ENCODE measurements at regions not wholly inside any gene's neighbourhood (a gene's known extent, or its start where the extent isn't known, plus 50 kb on each side); places are given as distances from the start of the nearest gene placed in this dataset.

- Mint-ChIP-seq H3K9me3 (peaks cover 0 to 3% (median 0%) of the 10 kb centered on the region in 5 donors), H3K4me1 (peaks cover 0 to 1% (median 0%) of the 10 kb centered on the region in 3 donors), H3K36me3 (no peaks in the 10 kb centered on the region), H3K27ac (no peak overlapping the region), H3K27me3 (peaks cover 0 to 1% of the 10 kb centered on the region in 2 donors), H3K4me3 (no peak overlapping the region)
- ChIA-PET CTCF (no interaction called here), POLR2A (no interaction called here)
- H3K4me3 ChIP-seq (ENCODE audit: low read length) = no peak overlapping the region
- no peak for DNase-seq
- no peaks in the 10 kb centered on the region for H3K9me3 ChIP-seq (ENCODE audit: low read length)
- H3K4me1 ChIP-seq (ENCODE audit: insufficient read depth, low read length) = no peaks in the 10 kb centered on the region
- no peak overlapping the region for H3K27ac ChIP-seq (ENCODE audit: low read depth, low read length)
- H3K36me3 ChIP-seq (ENCODE audit: insufficient read depth, low read length) = no peaks in the 10 kb centered on the region
- no peaks in the 10 kb centered on the region for H3K27me3 ChIP-seq (ENCODE audit: insufficient read depth, low read length, poor library complexity, severe bottlenecking)
Observed at GRCh38 chr12:34203866-34204620, 181.7 kb downstream of the ALG10 start.

GRCh38 chr12:34204830-34205285 lies 182.6 kb downstream of the ALG10 start:
- H3K36me3 Mint-ChIP-seq = no peaks in the 10 kb centered on the region
- Histone ChIP-seq H3K27ac (ENCODE audit: low read depth, low read length) (no peak overlapping the region), H3K36me3 (ENCODE audit: insufficient read depth, low read length) (no peaks in the 10 kb centered on the region), H3K4me3 (ENCODE audit: low read length) (no peak overlapping the region), H3K9me3 (ENCODE audit: low read length) (no peaks in the 10 kb centered on the region), H3K27me3 (ENCODE audit: insufficient read depth, low read length, poor library complexity, severe bottlenecking) (no peaks in the 10 kb centered on the region), H3K4me1 (ENCODE audit: insufficient read depth, low read length) (no peaks in the 10 kb centered on the region)
- POLR2A ChIA-PET = no interaction called here
- H3K4me3 Mint-ChIP-seq = no peak overlapping the region
- H3K4me1 Mint-ChIP-seq = peaks cover 0 to 1% (median 0%) of the 10 kb centered on the region in 3 donors
- DNase-seq = no peak
- peaks cover 0 to 3% (median 0%) of the 10 kb centered on the region in 5 donors for H3K9me3 Mint-ChIP-seq
- no peak overlapping the region for H3K27ac Mint-ChIP-seq
- H3K27me3 Mint-ChIP-seq = peaks cover 0 to 1% of the 10 kb centered on the region in 2 donors
- CTCF ChIA-PET = no interaction called here

- no peaks in the 10 kb centered on the region for H3K27me3 ChIP-seq (ENCODE audit: insufficient read depth, low read length, poor library complexity, severe bottlenecking)
- Mint-ChIP-seq H3K36me3 (no peaks in the 10 kb centered on the region), H3K27ac (peak overlapping the region in 1 of 8 donors; percentile 24), H3K9me3 (peaks cover 0 to 3% (median 0%) of the 10 kb centered on the region in 5 donors), H3K4me1 (peaks cover 0 to 1% (median 0%) of the 10 kb centered on the region in 3 donors), H3K4me3 (no peak overlapping the region), H3K27me3 (peaks cover 0 to 1% of the 10 kb centered on the region in 2 donors)
- H3K36me3 ChIP-seq (ENCODE audit: insufficient read depth, low read length) = no peaks in the 10 kb centered on the region
- no peak overlapping the region for H3K4me3 ChIP-seq (ENCODE audit: low read length)
- H3K4me1 ChIP-seq (ENCODE audit: insufficient read depth, low read length) = no peaks in the 10 kb centered on the region
- POLR2A ChIA-PET = no interaction called here
- no peaks in the 10 kb centered on the region for H3K9me3 ChIP-seq (ENCODE audit: low read length)
- no peak for DNase-seq
- H3K27ac ChIP-seq (ENCODE audit: low read depth, low read length) = no peak overlapping the region
- CTCF ChIA-PET = no interaction called here
Observed at GRCh38 chr12:34205401-34205800, 183.1 kb downstream of the ALG10 start.

GRCh38 chr12:34206061-34206785 lies 183.9 kb downstream of the ALG10 start:
- no peak overlapping the region for H3K4me3 Mint-ChIP-seq
- no peaks in the 10 kb centered on the region for H3K4me1 ChIP-seq (ENCODE audit: insufficient read depth, low read length)
- H3K9me3 Mint-ChIP-seq = peaks cover 0 to 3% (median 0%) of the 10 kb centered on the region in 5 donors
- H3K9me3 ChIP-seq (ENCODE audit: low read length) = no peaks in the 10 kb centered on the region
- DNase-seq = no peak
- no peaks in the 10 kb centered on the region for H3K36me3 Mint-ChIP-seq
- POLR2A ChIA-PET = no interaction called here
- CTCF ChIA-PET = no interaction called here
- no peak overlapping the region for H3K27ac ChIP-seq (ENCODE audit: low read depth, low read length)
- peaks cover 0 to 1% (median 0%) of the 10 kb centered on the region in 3 donors for H3K4me1 Mint-ChIP-seq
- H3K4me3 ChIP-seq (ENCODE audit: low read length) = no peak overlapping the region
- no peak overlapping the region for H3K27ac Mint-ChIP-seq
- H3K27me3 ChIP-seq (ENCODE audit: insufficient read depth, low read length, poor library complexity, severe bottlenecking) = no peaks in the 10 kb centered on the region
- H3K27me3 Mint-ChIP-seq = peaks cover 0 to 1% of the 10 kb centered on the region in 2 donors
- H3K36me3 ChIP-seq (ENCODE audit: insufficient read depth, low read length) = no peaks in the 10 kb centered on the region

- Histone ChIP-seq H3K27ac (ENCODE audit: low read depth, low read length) (no peak overlapping the region), H3K9me3 (ENCODE audit: low read length) (no peaks in the 10 kb centered on the region), H3K4me3 (ENCODE audit: low read length) (no peak overlapping the region), H3K4me1 (ENCODE audit: insufficient read depth, low read length) (no peaks in the 10 kb centered on the region), H3K27me3 (ENCODE audit: insufficient read depth, low read length, poor library complexity, severe bottlenecking) (no peaks in the 10 kb centered on the region), H3K36me3 (ENCODE audit: insufficient read depth, low read length) (no peaks in the 10 kb centered on the region)
- no peak for DNase-seq
- H3K27ac Mint-ChIP-seq = no peak overlapping the region
- peaks cover 0 to 3% (median 0%) of the 10 kb centered on the region in 5 donors for H3K9me3 Mint-ChIP-seq
- peaks cover 0 to 1% (median 0%) of the 10 kb centered on the region in 3 donors for H3K4me1 Mint-ChIP-seq
- CTCF ChIA-PET = no interaction called here
- POLR2A ChIA-PET = no interaction called here
- no peaks in the 10 kb centered on the region for H3K36me3 Mint-ChIP-seq
- no peak overlapping the region for H3K4me3 Mint-ChIP-seq
- peaks cover 0 to 1% of the 10 kb centered on the region in 2 donors for H3K27me3 Mint-ChIP-seq
Observed at GRCh38 chr12:34207858-34208257, 185.6 kb downstream of the ALG10 start.

GRCh38 chr12:34208331-34209258 lies 186.3 kb downstream of the ALG10 start:
- no peaks in the 10 kb centered on the region for H3K27me3 ChIP-seq (ENCODE audit: insufficient read depth, low read length, poor library complexity, severe bottlenecking)
- no peaks in the 10 kb centered on the region for H3K9me3 ChIP-seq (ENCODE audit: low read length)
- no peak overlapping the region for H3K4me3 Mint-ChIP-seq
- H3K4me3 ChIP-seq (ENCODE audit: low read length) = no peak overlapping the region
- no peak overlapping the region for H3K27ac Mint-ChIP-seq
- POLR2A ChIA-PET = no interaction called here
- H3K36me3 Mint-ChIP-seq = no peaks in the 10 kb centered on the region
- peaks cover 0 to 1% (median 0%) of the 10 kb centered on the region in 3 donors for H3K4me1 Mint-ChIP-seq
- H3K27ac ChIP-seq (ENCODE audit: low read depth, low read length) = no peak overlapping the region
- CTCF ChIA-PET = no interaction called here
- peaks cover 0 to 3% (median 0%) of the 10 kb centered on the region in 5 donors for H3K9me3 Mint-ChIP-seq
- no peaks in the 10 kb centered on the region for H3K4me1 ChIP-seq (ENCODE audit: insufficient read depth, low read length)
- H3K36me3 ChIP-seq (ENCODE audit: insufficient read depth, low read length) = no peaks in the 10 kb centered on the region
- H3K27me3 Mint-ChIP-seq = peaks cover 0 to 1% of the 10 kb centered on the region in 2 donors
- DNase-seq = no peak

- Mint-ChIP-seq H3K36me3 (no peaks in the 10 kb centered on the region), H3K27me3 (peaks cover 0 to 1% of the 10 kb centered on the region in 2 donors), H3K4me1 (peaks cover 0 to 1% (median 0%) of the 10 kb centered on the region in 3 donors), H3K4me3 (no peak overlapping the region), H3K9me3 (peaks cover 0 to 3% (median 0%) of the 10 kb centered on the region in 5 donors), H3K27ac (no peak overlapping the region)
- H3K36me3 ChIP-seq (ENCODE audit: insufficient read depth, low read length) = no peaks in the 10 kb centered on the region
- no peak overlapping the region for H3K27ac ChIP-seq (ENCODE audit: low read depth, low read length)
- POLR2A ChIA-PET = no interaction called here
- no peaks in the 10 kb centered on the region for H3K27me3 ChIP-seq (ENCODE audit: insufficient read depth, low read length, poor library complexity, severe bottlenecking)
- no peak for DNase-seq
- H3K4me3 ChIP-seq (ENCODE audit: low read length) = no peak overlapping the region
- CTCF ChIA-PET = no interaction called here
- H3K4me1 ChIP-seq (ENCODE audit: insufficient read depth, low read length) = no peaks in the 10 kb centered on the region
- no peaks in the 10 kb centered on the region for H3K9me3 ChIP-seq (ENCODE audit: low read length)
Observed at GRCh38 chr12:34209259-34209835, 187.1 kb downstream of the ALG10 start.

Measured in CD8-positive, alpha-beta memory T cell (primary cell).